HepG2 (cell line): ENCODE measurements at regions not wholly inside any gene's neighbourhood (a gene's known extent, or its start where the extent isn't known, plus 50 kb on each side); places are given as distances from the start of the nearest gene placed in this dataset.

ENCODE experiments used
- ATAC-seq: fragments of 200-7000 bp; cut with Tn5 transposase; 3 replicates; pipeline ENCODE4 v1.9.1; 2020; ENCODE audit warnings: mild to moderate bottlenecking, moderate library complexity
- BruUV-seq: library from RNA; stranded (reverse); fragments of 400-500 nt; replicated peaks from 2 replicates; lab custom pipeline; 2021; lab: Mats Ljungman, UMichigan
- CTCF ChIA-PET: fragments of 300-600 bp; formaldehyde crosslinking; extraction: SDS; loops from one replicate; lab custom pipeline; 2021; ENCODE audit warnings: low total read pairs, inconsistent platforms, low intra/inter-chr PET ratio; lab: Yijun Ruan, JAX
- POLR2A ChIA-PET: fragments of 350-600 bp; sonication (Branson Sonifier 250); formaldehyde crosslinking; loops from one replicate; lab custom pipeline; 2020; ENCODE audit warnings: antibody characterized with exemption, inconsistent platforms; lab: Yijun Ruan, JAX
- DNase-seq: peaks from one replicate; pipeline ENCODE4 v3.0.0-alpha.2; 2015; ENCODE audit warnings: low spot score
- FAIRE-seq: peaks from 3 replicates; lab custom pipeline; 2011; peaks lifted over from hg19 to GRCh38; lab: Jason Lieb, UNC
- H2AFZ ChIP-seq: one replicate; pipeline ENCODE4 v1.6.1; 2011; ENCODE audit warnings: low read length, inconsistent platforms
- H3K27ac ChIP-seq: fragments of 300-600 bp; 3 replicates; pipeline ENCODE4 v1.8.0; 2011; ENCODE audit warnings: mixed run types, mild to moderate bottlenecking, mixed read lengths, low read length, inconsistent platforms; ENCODE audit not compliant: insufficient read depth; ENCODE audit errors: extremely low read length
- H3K27me3 ChIP-seq, 2 experiments: fragments of 200-600 bp in 1 of 2; 2 replicates in 1 of 2; 3 replicates in 1 of 2; pipeline versions ENCODE4 v1.6.0 to v1.8.0; 2011; ENCODE audit warnings: low read length in 2 of 2, mild to moderate bottlenecking in 2 of 2, moderate library complexity in 2 of 2, inconsistent platforms in 1 of 2; ENCODE audit not compliant: insufficient read depth in 2 of 2, control insufficient read depth in 1 of 2
- H3K36me3 ChIP-seq, 2 experiments: fragments of 200-600 bp in 1 of 2; replicated peaks in 1 of 2; 2 replicates in 1 of 2; 3 replicates in 1 of 2; pipeline versions ENCODE4 v1.5.1 to v1.8.0; 2011; ENCODE audit warnings: low read length in 2 of 2, inconsistent platforms in 1 of 2; ENCODE audit not compliant: insufficient read depth in 2 of 2, control insufficient read depth in 1 of 2
- H3K4me1 ChIP-seq: 2 replicates; pipeline ENCODE4 v1.5.1; 2012; ENCODE audit warnings: low read length, inconsistent platforms; ENCODE audit not compliant: insufficient read depth
- H3K4me2 ChIP-seq: 2 replicates; pipeline ENCODE4 v1.6.0; 2011; ENCODE audit warnings: low read depth, low read length, inconsistent platforms
- H3K4me3 ChIP-seq, 3 experiments: fragments of 200-600 bp in 1 of 3; sonication (generic), shearing (Covaris generic) in 1 of 3; replicated peaks in 1 of 3; 2 replicates each; pipeline ENCODE4 v1.5.1; 2011 to 2016; ENCODE audit warnings: low read length in 3 of 3, inconsistent platforms in 2 of 3, low read depth in 2 of 3, mild to moderate bottlenecking in 2 of 3, control low read depth in 1 of 3, mixed read lengths in 1 of 3; ENCODE audit not compliant: insufficient read depth in 1 of 3
- H3K79me2 ChIP-seq: one replicate; pipeline ENCODE4 v1.6.1; 2011; ENCODE audit warnings: low read length, inconsistent platforms; ENCODE audit not compliant: insufficient read depth
- H3K9ac ChIP-seq: 2 replicates; pipeline ENCODE4 v1.6.0; 2011; ENCODE audit warnings: mild to moderate bottlenecking, low read depth, low read length, inconsistent platforms; ENCODE audit not compliant: insufficient read depth
- H3K9me3 ChIP-seq: 2 replicates; pipeline ENCODE4 v1.5.1; 2012; ENCODE audit warnings: mild to moderate bottlenecking, low read length
- H4K20me1 ChIP-seq: 2 replicates; pipeline ENCODE4 v1.6.0; 2011; ENCODE audit warnings: inconsistent platforms, mild to moderate bottlenecking, low read length, moderate library complexity; ENCODE audit not compliant: insufficient read depth
- FIP1L1 ChIP-seq: fragments of 200-400 bp; formaldehyde crosslinking; IDR thresholded peaks from 2 replicates; pipeline ENCODE4 v1.6.1; 2018; ENCODE audit warnings: low read depth, mild to moderate bottlenecking, low read length, moderate library complexity, borderline replicate concordance; ENCODE audit not compliant: insufficient read depth
- HNRNPL ChIP-seq: fragments of 200-400 bp; formaldehyde crosslinking; IDR thresholded peaks from 2 replicates; pipeline ENCODE4 v1.6.1; 2017; ENCODE audit warnings: mild to moderate bottlenecking, low read depth, low read length
- KAT8 ChIP-seq: IDR thresholded peaks from 2 replicates; pipeline ENCODE4 v1.6.1; 2016; ENCODE audit warnings: missing genetic modification reagents, missing compliant biosample characterization
- KDM2A ChIP-seq: sonication (generic); formaldehyde crosslinking; IDR thresholded peaks from 2 replicates; pipeline ENCODE4 v1.4.0; 2020; ENCODE audit warnings: low read depth, missing genetic modification reagents, borderline replicate concordance
- NBN ChIP-seq: fragments of 450-650 bp; conservative IDR thresholded peaks from 2 replicates; pipeline ENCODE4 v1.6.1; 2017
- REXO4 ChIP-seq: sonication (generic); formaldehyde crosslinking; IDR thresholded peaks from 2 replicates; pipeline ENCODE4 v1.8.0; 2022; ENCODE audit warnings: missing genetic modification reagents, mild to moderate bottlenecking, borderline replicate concordance
- STAT5B ChIP-seq: sonication (generic); formaldehyde crosslinking; IDR thresholded peaks from 2 replicates; pipeline ENCODE4 v1.4.0; 2020; ENCODE audit warnings: missing genetic modification reagents
- SYNCRIP ChIP-seq: fragments of 200-400 bp; formaldehyde crosslinking; IDR thresholded peaks from 2 replicates; pipeline ENCODE4 v1.6.1; 2018; ENCODE audit warnings: mild to moderate bottlenecking, low read depth, low read length; ENCODE audit not compliant: insufficient read depth
- THAP11 ChIP-seq: IDR thresholded peaks from 2 replicates; pipeline ENCODE4 v1.6.1; 2016; ENCODE audit warnings: missing biosample characterization, missing genetic modification reagents
- ZNF33B ChIP-seq: sonication (generic); formaldehyde crosslinking; IDR thresholded peaks from 2 replicates; pipeline ENCODE4 v1.5.1; 2020; ENCODE audit warnings: mild to moderate bottlenecking, missing genetic modification reagents
- ZNF367 ChIP-seq: sonication (generic); formaldehyde crosslinking; IDR thresholded peaks from 2 replicates; pipeline ENCODE4 v1.4.0; 2020; ENCODE audit warnings: missing genetic modification reagents, borderline replicate concordance
- ZNF589 ChIP-seq: sonication (generic); formaldehyde crosslinking; conservative IDR thresholded peaks from 2 replicates; pipeline ENCODE4 v1.8.0; 2022; ENCODE audit warnings: mild to moderate bottlenecking, moderate library complexity, missing genetic modification reagents
- ZNF704 ChIP-seq: sonication (generic); formaldehyde crosslinking; IDR thresholded peaks from 2 replicates; pipeline ENCODE4 v1.8.1; 2023; ENCODE audit warnings: mild to moderate bottlenecking, inconsistent platforms, moderate library complexity, missing genetic modification reagents, borderline replicate concordance
- ZNF841 ChIP-seq: sonication (generic); formaldehyde crosslinking; IDR thresholded peaks from 2 replicates; pipeline ENCODE4 v1.8.1; 2023; ENCODE audit warnings: missing genetic modification reagents, borderline replicate concordance
- WGBS: methylation state at CpG from one replicate; pipeline ENCODE4 v1.1.6; 2017; ENCODE audit warnings: low lambda C conversion rate; 5-methylcytosine and 5-hydroxymethylcytosine counted together
- in situ Hi-C: cut with HindIII; loops from 2 replicates; pipeline ENCODE4 v1.10.0; 2017; ENCODE audit warnings: low pct_unique_long_range_greater_than_20kb; ENCODE audit not compliant: extremely low pct_ligation_motif_present
- intact Hi-C: fragments of 100-400 bp; cut with micrococcal nuclease; formaldehyde crosslinking; loops from one replicate; pipeline ENCODE4 v1.10.0; 2022; ENCODE audit not compliant: unreplicated experiment
- TF ChIP-seq, protein P1 (sequence below): sonication (generic); formaldehyde crosslinking; IDR thresholded peaks from 2 replicates; pipeline ENCODE4 v1.8.1; 2023; ENCODE audit warnings: mild to moderate bottlenecking, missing genetic modification reagents
- TF ChIP-seq, protein P2 (sequence below): sonication (generic); formaldehyde crosslinking; IDR thresholded peaks from 2 replicates; pipeline ENCODE4 v1.5.0; 2020; ENCODE audit warnings: missing genetic modification reagents, mild to moderate bottlenecking, borderline replicate concordance

- H3K9me3 ChIP-seq, result no peaks in the 10 kb centered on the region
- no peaks in the 10 kb centered on the region for H3K36me3 ChIP-seq
- CTCF ChIA-PET, result no interaction called here
- H2AFZ ChIP-seq, result no peak overlapping the region
- H3K4me2 ChIP-seq, result no peak overlapping the region
- H3K4me1 ChIP-seq, result no peaks in the 10 kb centered on the region
- TF ChIP-seq SYNCRIP (no peak), KAT8 (no peak), REXO4 (CRISPR knock-in tag) (no peak), THAP11 (CRISPR knock-in tag) (no peak), ZNF589 (CRISPR knock-in tag) (no peak), KDM2A (CRISPR knock-in tag) (no peak), HNRNPL (no peak), NBN (no peak), ZNF841 (CRISPR knock-in tag) (no peak), FIP1L1 (no peak), ZNF367 (CRISPR knock-in tag) (no peak), ZNF704 (CRISPR knock-in tag) (no peak), STAT5B (no peak), ZNF33B (CRISPR knock-in tag) (no peak)
- TF ChIP-seq, protein P1, sequence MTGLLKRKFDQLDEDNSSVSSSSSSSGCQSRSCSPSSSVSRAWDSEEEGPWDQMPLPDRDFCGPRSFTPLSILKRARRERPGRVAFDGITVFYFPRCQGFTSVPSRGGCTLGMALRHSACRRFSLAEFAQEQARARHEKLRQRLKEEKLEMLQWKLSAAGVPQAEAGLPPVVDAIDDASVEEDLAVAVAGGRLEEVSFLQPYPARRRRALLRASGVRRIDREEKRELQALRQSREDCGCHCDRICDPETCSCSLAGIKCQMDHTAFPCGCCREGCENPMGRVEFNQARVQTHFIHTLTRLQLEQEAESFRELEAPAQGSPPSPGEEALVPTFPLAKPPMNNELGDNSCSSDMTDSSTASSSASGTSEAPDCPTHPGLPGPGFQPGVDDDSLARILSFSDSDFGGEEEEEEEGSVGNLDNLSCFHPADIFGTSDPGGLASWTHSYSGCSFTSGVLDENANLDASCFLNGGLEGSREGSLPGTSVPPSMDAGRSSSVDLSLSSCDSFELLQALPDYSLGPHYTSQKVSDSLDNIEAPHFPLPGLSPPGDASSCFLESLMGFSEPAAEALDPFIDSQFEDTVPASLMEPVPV (CRISPR knock-in tag), result no peak
- TF ChIP-seq, protein P2, sequence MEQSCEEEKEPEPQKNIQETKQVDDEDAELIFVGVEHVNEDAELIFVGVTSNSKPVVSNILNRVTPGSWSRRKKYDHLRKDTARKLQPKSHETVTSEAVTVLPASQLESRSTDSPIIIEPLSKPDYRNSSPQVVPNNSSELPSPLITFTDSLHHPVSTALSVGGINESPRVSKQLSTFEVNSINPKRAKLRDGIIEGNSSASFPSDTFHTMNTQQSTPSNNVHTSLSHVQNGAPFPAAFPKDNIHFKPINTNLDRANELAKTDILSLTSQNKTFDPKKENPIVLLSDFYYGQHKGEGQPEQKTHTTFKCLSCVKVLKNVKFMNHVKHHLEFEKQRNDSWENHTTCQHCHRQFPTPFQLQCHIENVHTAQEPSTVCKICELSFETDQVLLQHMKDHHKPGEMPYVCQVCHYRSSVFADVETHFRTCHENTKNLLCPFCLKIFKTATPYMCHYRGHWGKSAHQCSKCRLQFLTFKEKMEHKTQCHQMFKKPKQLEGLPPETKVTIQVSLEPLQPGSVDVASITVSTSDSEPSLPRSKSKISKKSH (CRISPR knock-in tag), result no peak
- intact Hi-C loops, result no loop called here
- no peak overlapping the region for H3K4me3 ChIP-seq
- no peaks in the 10 kb centered on the region for H4K20me1 ChIP-seq
- H3K27ac ChIP-seq, result no peak overlapping the region
- ATAC-seq (no peak), FAIRE-seq (no peak), DNase-seq (no peak)
- peaks cover 5 to 26% of the 10 kb centered on the region in 2 experiments; a peak in 4 of 5 replicates for H3K27me3 ChIP-seq
- 2% methylated on average over 3 of the region's 3 CpGs for WGBS
- in situ Hi-C loops, result no loop called here
- BruUV-seq, result no TSS peak
- no peaks in the 10 kb centered on the region for H3K79me2 ChIP-seq
- POLR2A ChIA-PET, result no interaction called here
- H3K9ac ChIP-seq, result no peak overlapping the region
Observed at GRCh38 chr11:130526846-130527245, 78.4 kb downstream of the ADAMTS15 start.
